GM12892 (cell line): ENCODE measurements at regions not wholly inside any gene's neighbourhood (a gene's known extent, or its start where the extent isn't known, plus 50 kb on each side); places are given as distances from the start of the nearest gene placed in this dataset.

Source experiments
- POLR2A ChIP-seq: IDR thresholded peaks from 2 replicates; pipeline ENCODE4 v1.6.1; 2011; ENCODE audit warnings: low read depth, low read length, control low read depth
- POLR2AphosphoS5 ChIP-seq: IDR thresholded peaks from 2 replicates; pipeline ENCODE4 v1.6.1; 2011; ENCODE audit warnings: low read depth, low read length, control low read depth
- TAF1 ChIP-seq: IDR thresholded peaks from 2 replicates; pipeline ENCODE4 v1.6.1; 2011; ENCODE audit warnings: low read depth, mild to moderate bottlenecking, control low read depth, low read length, borderline replicate concordance

- TF ChIP-seq TAF1 = no peak
- no peak for TF ChIP-seq POLR2AphosphoS5
- no peak for TF ChIP-seq POLR2A
These were observed 181.3 kb downstream of the ZNF281 start for GRCh38 chr1:200228486-200228885.
